T-helper 9 cell (primary cell): ENCODE measurements at regions not wholly inside any gene's neighbourhood (a gene's known extent, or its start where the extent isn't known, plus 50 kb on each side); places are given as distances from the start of the nearest gene placed in this dataset.

ENCODE experiments used
- DNase-seq: peaks from one replicate; pipeline ENCODE4 v3.0.0-alpha.2; 2020

- DNase-seq: no peak
These were observed 167.5 kb upstream of the TPM1 start for GRCh38 chr15:62874959-62875625.

DNA sequence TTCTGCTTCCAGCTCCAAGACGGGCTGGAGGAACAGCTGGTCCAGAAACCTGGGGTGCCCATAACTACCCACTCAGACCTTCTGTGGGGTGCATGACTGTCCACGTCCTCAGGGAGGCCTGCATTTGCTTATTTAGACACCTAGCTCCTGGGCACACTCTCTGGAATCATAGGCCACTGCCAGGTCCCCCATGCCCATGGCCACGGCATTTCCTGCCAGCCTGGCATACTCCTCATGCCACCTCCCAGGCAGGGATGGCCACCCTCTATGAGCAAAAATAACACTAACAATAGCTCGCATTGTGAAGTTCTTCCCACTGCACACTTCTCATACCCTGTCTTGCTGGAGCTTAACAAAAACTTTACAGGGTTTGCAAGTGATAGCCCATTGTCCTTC is 166.9 kb upstream of the TPM1 start:
- DNase-seq: no peak

GRCh38 chr15:62877276-62877857 is 165.2 kb upstream of the TPM1 start:
- DNase-seq: no peak

DNA sequence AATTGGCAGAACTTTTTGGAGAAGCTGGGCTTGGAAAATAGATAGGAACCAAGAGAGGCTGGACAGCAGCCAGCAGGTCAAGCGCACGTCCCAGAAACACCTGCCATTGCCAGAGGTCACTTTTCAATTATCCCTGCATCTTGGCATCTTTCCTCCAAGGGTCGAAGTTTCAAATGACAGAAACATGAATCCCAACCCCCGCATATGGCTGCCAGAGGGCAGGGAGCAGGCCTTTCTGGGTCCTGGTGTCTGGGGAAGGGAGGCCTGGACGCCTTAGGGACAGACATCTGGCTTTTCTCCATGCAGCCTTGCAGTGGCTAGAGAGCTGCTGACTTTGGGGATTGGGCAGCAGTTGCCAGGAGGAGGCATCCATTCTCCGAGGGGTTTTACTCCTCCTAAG is 164.5 kb upstream of the TPM1 start:
- no peak for DNase-seq

DNA sequence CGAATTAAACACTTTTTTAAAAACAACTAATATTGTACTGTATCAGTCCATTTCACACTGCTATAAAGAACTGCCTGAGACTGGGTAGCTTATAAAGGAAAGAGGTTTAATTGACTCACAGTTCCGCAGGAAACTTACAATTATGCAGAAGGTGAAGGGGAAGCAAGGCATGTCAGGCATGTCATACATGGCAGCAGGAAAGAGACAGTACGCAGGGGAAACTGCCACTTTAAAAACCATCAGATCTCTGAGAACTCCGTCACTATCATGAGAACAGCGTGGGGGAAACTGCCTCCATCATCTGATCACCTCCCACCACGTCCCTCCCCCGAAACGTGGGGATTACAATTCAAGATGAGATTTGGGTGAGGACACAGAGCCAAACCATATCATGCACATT is 162.8 kb upstream of the TPM1 start:
- DNase-seq: no peak

- no peak for DNase-seq
These were observed 162.3 kb upstream of the TPM1 start for GRCh38 chr15:62880278-62880677.

- DNase-seq: no peak
These were observed 161.5 kb upstream of the TPM1 start for GRCh38 chr15:62881056-62881455.

DNA sequence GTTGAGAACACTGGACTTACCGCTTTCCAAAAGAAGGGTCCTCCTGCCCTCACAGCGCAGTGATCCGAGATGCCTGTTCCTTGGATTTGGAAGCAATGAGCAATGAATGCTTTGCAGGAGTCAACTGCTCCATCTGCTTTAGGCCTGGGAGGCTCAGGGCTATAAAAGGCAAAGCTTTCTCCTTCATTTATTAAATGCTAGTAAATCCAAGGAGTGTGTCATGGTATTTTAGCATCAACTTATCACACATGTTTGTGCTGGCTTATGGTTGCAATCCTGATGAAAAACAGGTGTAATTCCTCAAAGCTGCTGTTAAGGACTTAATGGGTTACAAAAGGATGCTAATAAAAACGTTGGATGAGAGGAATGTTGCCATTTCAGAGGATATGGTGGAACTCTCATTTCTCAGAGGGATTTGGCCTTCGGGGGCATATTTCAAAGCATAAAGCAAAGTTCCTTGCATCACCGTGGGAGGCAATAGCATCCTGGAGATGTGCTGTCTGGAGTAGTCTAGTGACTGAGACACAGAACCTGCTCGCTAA is 158.5 kb upstream of the TPM1 start:
- no peak for DNase-seq

DNA sequence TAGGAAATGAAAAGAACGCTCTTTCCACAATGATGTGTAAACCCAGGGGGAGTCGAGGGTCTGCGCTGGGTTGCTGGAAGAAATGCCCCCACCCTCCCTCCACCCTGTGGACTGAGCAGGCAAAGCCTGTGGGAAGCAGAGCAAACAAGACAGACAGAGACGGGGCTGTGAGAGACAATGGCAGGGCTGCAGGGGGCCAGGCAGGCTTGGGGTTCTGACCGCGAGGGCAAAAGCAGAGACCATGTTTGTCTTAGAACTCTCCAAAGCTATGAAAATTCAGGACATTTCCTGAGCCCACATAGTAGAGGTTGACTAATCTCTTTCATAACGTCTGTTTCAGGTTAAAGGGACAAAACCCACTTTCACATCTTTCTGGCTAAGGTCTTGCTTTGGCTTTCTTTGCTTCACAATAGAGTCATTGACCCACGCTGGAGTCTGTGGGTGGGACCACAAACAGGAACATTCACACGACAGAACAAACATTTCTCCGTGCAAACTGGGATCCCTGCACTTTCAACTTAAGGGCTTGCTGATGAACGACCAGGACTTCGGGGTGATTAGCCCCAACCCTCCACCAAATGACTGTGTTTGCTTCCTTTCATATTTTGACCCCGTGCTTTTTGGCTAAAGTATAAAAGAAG is 156.0 kb upstream of the TPM1 start:
- DNase-seq: no peak

GRCh38 chr15:62887113-62887570 is 155.4 kb upstream of the TPM1 start:
- DNase-seq: no peak

DNA sequence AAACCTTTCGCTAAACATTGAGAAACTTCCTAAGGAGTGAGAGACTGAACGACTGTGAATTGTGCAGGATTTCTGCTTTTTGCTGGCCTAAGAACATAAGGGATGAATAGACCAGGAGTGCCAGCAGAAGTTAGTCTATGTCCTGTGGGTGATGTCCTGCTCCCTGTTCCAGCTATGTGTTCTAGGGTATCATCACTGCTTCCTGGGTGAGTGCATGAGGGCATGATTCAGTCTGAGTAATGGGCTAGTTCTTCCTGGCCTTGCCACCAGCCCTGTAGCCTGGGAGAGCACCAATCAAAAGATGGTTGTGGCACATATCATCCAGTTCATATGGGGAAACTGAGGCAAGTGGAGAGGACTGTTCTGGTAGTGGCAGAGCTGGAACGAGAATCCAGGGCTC is 153.9 kb upstream of the TPM1 start:
- no peak for DNase-seq

DNA sequence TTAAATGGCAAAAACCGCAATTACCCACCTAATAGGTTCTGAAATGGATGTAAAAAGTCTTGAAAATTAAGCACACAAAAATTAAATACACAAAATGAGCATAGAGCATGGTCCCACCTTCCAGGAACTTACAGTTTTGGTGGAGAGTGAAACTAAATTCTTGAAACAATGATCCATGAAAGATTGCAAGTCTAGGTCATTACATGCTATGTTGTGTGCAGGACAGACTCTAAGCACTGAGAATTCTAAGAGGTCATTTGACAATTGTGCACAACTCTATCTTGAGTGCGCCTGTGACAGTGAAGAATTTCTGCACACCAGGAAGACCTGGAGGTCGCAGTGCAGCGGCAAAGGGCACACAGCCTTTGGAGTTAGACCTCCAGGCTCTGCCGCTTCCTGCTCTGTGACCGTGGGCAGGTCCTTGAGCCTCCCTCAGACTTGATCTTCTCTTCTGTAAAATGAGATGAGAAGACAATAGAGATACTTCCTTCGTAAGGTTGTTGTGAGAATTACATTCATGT is 153.3 kb upstream of the TPM1 start:
- no peak for DNase-seq

DNA sequence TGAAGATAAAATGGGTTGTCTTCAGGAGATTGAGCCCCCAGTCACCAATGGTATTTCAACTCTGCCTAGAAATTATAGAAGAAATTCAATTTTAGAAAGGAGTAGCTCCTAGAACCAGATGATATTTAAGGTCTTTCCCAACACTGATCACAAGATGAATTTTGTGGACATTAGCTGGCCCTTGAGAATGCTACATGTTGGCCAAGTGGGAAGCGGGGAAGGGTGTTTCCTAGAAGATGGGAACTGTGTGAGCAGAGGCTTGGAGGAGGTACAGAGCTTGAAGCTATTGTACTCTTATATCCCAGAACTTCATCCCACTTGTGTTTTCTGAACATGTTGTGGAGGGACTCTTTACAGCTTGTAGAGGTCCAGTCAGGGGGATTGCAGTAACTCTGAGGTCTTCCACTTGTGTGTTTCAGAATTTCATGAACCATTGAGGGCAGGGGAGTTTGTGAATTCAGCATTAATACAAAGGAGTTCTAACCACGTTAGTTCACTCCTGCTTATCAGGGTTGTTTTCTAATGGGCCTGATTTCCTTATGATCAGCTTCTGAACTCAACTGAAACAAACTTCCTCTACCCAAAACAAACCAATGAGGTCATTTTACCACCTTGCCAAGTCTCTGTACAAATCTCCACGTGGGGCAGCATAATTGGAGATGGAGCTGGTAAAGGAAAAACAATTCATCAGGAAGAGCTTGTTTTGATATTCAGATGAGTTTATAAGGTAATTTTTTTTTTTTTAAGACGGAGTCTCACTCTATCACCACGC is 152.6 kb upstream of the TPM1 start:
- DNase-seq: no peak

GRCh38 chr15:62894322-62895085 is 148.0 kb upstream of the TPM1 start:
- DNase-seq: no peak

GRCh38 chr15:62895139-62895866 is 147.2 kb upstream of the TPM1 start:
- no peak for DNase-seq

GRCh38 chr15:62895905-62896316 is 146.6 kb upstream of the TPM1 start:
- no peak for DNase-seq

GRCh38 chr15:62896380-62896866 is 146.1 kb upstream of the TPM1 start:
- DNase-seq: no peak

- DNase-seq: no peak
These were observed 145.5 kb upstream of the TPM1 start for GRCh38 chr15:62896969-62897486.

DNA sequence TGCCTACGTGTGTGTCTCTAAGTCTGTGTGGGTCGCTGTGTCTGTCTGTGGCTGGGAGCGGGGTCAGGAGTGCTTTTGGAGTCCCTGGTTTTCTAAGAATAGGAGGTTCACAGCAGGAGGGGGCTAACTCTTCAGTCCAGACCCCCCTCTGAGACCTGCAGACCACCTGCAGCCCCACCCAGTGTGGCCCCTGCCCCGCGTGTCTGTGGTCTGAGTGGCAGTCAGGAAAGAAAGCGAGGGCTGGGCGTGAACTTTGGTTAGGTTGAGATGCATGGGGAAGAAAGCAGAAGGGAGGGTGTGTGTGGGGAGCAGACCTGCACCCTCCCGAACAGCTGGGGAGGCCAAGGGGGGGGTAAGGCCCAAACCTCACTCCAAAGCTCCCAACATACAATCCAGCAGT is 144.9 kb upstream of the TPM1 start:
- no peak for DNase-seq

DNA sequence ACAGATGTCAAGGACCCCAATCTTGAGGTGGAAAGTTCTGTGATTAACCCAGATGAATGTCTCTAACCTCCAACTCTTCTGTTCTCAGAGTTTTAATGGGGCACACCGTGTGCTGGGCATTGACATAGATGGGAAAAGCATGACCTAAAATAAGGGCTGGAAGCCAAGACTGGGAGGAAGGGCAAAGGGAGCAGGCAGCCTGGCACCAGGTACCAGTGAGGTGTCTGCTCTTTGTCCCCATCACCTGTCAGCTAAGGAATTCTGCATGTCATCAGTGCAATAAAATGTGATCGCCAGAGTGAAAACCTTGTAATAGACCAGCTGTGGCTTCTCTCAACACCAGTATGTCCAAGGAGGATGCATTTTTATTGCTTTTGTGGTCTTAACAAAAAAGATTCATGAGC is 143.5 kb upstream of the TPM1 start:
- DNase-seq: no peak
